ENCODE measurements at regions not wholly inside any gene's neighbourhood (a gene's known extent, or its start where the extent isn't known, plus 50 kb on each side); places are given as distances from the start of the nearest gene placed in this dataset.

DNA sequence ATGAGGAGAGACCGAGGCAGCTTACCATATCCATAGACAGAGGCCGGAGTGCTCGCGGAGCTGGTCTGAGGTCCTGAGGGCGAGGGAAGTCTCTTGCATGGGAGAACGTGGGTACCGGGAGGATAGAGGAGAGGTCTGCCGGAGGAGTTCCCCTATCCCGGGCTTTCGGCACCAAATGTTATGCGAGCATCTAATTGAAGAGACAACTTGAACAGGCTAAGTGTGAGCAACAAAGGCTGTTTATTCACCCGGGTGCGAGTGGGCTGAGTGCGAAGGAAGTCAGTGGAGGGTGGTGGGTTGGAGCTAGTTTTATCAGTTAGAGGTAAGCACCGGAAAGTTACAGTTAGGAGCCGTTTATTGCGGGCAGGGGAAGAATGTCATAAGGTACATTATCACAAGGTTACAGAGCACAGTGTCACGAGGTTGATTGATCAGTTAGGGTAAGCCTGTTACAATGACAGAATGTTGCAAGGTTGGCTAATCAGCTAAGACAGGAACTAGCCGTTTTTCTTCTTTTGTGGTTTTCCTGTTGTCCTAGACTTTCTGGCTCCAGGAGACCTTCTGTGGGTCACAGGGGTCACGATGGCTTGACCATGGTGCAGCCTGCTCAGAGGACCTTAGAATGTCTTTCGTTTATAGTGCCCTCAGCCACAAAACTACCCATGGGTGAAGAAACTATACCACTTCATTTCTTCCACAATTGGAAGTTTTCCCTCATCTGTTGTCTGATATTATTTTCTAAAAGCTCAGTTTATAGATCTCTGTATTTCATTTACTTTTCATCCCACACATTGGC is 746.0 kb upstream of the ADGRB3 start (continued):
- TF ChIP-seq, protein P1, sequence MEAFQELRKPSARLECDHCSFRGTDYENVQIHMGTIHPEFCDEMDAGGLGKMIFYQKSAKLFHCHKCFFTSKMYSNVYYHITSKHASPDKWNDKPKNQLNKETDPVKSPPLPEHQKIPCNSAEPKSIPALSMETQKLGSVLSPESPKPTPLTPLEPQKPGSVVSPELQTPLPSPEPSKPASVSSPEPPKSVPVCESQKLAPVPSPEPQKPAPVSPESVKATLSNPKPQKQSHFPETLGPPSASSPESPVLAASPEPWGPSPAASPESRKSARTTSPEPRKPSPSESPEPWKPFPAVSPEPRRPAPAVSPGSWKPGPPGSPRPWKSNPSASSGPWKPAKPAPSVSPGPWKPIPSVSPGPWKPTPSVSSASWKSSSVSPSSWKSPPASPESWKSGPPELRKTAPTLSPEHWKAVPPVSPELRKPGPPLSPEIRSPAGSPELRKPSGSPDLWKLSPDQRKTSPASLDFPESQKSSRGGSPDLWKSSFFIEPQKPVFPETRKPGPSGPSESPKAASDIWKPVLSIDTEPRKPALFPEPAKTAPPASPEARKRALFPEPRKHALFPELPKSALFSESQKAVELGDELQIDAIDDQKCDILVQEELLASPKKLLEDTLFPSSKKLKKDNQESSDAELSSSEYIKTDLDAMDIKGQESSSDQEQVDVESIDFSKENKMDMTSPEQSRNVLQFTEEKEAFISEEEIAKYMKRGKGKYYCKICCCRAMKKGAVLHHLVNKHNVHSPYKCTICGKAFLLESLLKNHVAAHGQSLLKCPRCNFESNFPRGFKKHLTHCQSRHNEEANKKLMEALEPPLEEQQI (IDR thresholded peaks at IDR 0.05) = peak; percentile 98
- TF ChIP-seq GTF2F1 (IDR thresholded peaks at IDR 0.05; ENCODE audit: low read depth, low read length) (peak; percentile 68; the same call in 1 of the 2 replicates), HNRNPUL1 (IDR thresholded peaks at IDR 0.05; ENCODE audit: low read length) (no peak), ZNF175 (CRISPR knock-in tag; IDR thresholded peaks at IDR 0.05; ENCODE audit: low read depth) (peak; percentile 98), ZNF41 (CRISPR knock-in tag; conservative IDR thresholded peaks at IDR 0.05) (peak; percentile 75; the same call in 1 of the 2 replicates), MCM3 (IDR thresholded peaks at IDR 0.05) (no peak), ZNF165 (CRISPR knock-in tag; IDR thresholded peaks at IDR 0.05; ENCODE audit: borderline replicate concordance) (no peak), RFX1 (IDR thresholded peaks at IDR 0.05) (no peak; the same call in 1 of the 2 replicates), SRF (CRISPR knock-in tag; IDR thresholded peaks at IDR 0.05) (no peak; a peak in 2 of 4 replicates), SPI1 (IDR thresholded peaks at IDR 0.05; ENCODE audit: borderline replicate concordance, low read depth, low read length) (peak; percentile 79), FOS (IDR thresholded peaks at IDR 0.05; ENCODE audit: extremely low read depth, insufficient read length) (no peak), POLR2H (tag; IDR thresholded peaks at IDR 0.05; ENCODE audit: low read depth) (peak; percentile 97), ZNF589 (CRISPR knock-in tag; IDR thresholded peaks at IDR 0.05; ENCODE audit: low read depth) (peak; percentile 97), TAF9B (IDR thresholded peaks at IDR 0.05; ENCODE audit: partially characterized antibody) (peak; percentile 94), KDM5B (IDR thresholded peaks at IDR 0.05; ENCODE audit: insufficient replicate concordance, low read depth, low read length) (peak; percentile 89), HLTF (IDR thresholded peaks at IDR 0.05) (peak; percentile 85), TEAD1 (CRISPR knock-in tag; IDR thresholded peaks at IDR 0.05) (peak; percentile 93 to 99), E2F3 (CRISPR knock-in tag; IDR thresholded peaks at IDR 0.05) (0 out of 2 replicates have a peak, but pooled peaks have one; percentile 36), NFATC3 (IDR thresholded peaks at IDR 0.05) (peak; percentile 79)
- TF ChIP-seq, protein P2, sequence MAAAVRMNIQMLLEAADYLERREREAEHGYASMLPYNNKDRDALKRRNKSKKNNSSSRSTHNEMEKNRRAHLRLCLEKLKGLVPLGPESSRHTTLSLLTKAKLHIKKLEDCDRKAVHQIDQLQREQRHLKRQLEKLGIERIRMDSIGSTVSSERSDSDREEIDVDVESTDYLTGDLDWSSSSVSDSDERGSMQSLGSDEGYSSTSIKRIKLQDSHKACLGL (CRISPR knock-in tag; IDR thresholded peaks at IDR 0.05; ENCODE audit: borderline replicate concordance, poor library complexity, severe bottlenecking) = no peak
- TF ChIP-seq, protein P3, sequence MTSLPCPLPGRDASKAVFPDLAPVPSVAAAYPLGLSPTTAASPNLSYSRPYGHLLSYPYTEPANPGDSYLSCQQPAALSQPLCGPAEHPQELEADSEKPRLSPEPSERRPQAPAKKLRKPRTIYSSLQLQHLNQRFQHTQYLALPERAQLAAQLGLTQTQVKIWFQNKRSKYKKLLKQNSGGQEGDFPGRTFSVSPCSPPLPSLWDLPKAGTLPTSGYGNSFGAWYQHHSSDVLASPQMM (CRISPR knock-in tag; IDR thresholded peaks at IDR 0.05) = no peak
- TF ChIP-seq, protein P4, sequence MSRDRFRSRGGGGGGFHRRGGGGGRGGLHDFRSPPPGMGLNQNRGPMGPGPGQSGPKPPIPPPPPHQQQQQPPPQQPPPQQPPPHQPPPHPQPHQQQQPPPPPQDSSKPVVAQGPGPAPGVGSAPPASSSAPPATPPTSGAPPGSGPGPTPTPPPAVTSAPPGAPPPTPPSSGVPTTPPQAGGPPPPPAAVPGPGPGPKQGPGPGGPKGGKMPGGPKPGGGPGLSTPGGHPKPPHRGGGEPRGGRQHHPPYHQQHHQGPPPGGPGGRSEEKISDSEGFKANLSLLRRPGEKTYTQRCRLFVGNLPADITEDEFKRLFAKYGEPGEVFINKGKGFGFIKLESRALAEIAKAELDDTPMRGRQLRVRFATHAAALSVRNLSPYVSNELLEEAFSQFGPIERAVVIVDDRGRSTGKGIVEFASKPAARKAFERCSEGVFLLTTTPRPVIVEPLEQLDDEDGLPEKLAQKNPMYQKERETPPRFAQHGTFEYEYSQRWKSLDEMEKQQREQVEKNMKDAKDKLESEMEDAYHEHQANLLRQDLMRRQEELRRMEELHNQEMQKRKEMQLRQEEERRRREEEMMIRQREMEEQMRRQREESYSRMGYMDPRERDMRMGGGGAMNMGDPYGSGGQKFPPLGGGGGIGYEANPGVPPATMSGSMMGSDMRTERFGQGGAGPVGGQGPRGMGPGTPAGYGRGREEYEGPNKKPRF (IDR thresholded peaks at IDR 0.05; ENCODE audit: low read depth, low read length) = no peak

Data from K562 (cell line).